ENCODE measurements at regions not wholly inside any gene's neighbourhood (a gene's known extent, or its start where the extent isn't known, plus 50 kb on each side); places are given as distances from the start of the nearest gene placed in this dataset.

- no peak for DNase-seq (ENCODE audit: low read depth)
- no peak for TF ChIP-seq CTCF (IDR thresholded peaks at IDR 0.05; ENCODE audit: insufficient read depth, low read depth, low read length, missing control alignments)
- H3K4me3 ChIP-seq (ENCODE audit: low read length), result no peak overlapping the region
These were observed 50.0 kb upstream of the RFX3 start for GRCh38 chr9:3575821-3576220.

Measured in epithelial cell of esophagus (primary cell).